NCI-H2171 treated with DMSO at 0.1 percent for 48 hours (cell line): ENCODE measurements at regions not wholly inside any gene's neighbourhood (a gene's known extent, or its start where the extent isn't known, plus 50 kb on each side); places are given as distances from the start of the nearest gene placed in this dataset.

ENCODE experiments used
- DNase-seq: peaks from one replicate; lab custom pipeline; 2025; lab: John Stamatoyannopoulos, UW

DNA sequence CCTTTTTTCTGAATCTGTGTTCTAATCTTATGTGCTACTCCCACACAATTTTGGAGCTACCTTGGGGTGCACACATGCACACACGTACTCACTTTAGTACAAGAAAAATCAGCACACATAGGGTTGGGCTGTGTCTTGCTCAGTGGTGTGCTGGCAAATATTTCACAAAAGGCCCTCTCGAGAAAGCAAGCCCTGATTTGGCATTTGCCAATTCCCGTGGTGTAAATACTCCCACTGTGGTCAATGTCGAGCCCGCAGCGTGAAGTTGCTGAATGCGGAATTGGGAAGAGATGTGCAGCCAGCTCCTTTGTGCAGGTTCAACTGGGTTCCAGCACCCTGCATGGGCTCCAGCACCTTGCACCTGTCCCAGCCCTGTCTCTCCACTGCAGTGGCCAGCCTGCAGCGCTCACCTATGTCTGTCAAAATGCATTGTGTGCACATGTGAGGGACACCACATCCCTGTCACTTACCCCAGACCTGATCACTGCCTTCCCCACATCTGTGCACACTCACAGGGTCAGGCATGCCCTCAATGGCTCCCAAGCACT lies 78.4 kb upstream of the WNT4 start:
- DNase-seq, result no peak

DNA sequence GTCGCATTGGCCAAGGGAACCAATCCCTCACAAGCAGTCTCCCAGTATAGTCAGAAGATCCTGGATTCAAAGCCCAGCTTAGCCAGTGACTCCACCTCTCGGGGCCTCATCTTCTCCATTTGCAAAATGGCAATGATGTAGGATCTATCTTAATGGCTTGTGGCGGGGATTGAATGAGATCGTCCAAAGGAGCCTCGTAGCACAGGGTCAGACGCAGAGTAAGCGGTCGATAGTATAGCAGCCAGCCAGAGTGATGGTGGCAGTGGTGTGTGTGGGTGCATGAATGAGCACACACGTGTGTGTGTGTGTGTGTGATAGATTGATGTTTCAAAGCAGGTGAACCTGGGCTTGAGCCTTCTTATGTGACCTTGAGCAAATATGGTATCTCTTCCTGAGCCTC lies 79.8 kb upstream of the WNT4 start:
- DNase-seq, result no peak

DNA sequence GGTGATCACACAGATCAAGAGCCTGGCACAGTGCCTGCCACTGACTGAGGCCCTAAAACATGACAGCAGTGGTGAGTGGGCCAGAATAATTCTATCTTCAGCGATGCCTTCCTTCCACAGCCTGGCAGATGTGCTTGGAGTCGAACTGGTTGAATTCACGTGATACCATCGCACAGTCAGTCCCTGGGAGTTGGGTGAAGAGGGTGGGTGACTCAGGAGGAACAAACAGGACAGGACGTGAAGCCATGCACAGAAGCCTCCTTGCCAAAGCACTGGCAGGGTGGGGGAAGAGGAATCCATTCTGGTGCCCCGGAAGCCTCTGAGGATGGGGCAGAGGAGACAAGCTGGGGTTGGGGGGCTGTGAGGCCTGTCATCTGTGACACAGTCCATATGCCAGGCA lies 80.3 kb upstream of the WNT4 start:
- DNase-seq, result no peak

DNA sequence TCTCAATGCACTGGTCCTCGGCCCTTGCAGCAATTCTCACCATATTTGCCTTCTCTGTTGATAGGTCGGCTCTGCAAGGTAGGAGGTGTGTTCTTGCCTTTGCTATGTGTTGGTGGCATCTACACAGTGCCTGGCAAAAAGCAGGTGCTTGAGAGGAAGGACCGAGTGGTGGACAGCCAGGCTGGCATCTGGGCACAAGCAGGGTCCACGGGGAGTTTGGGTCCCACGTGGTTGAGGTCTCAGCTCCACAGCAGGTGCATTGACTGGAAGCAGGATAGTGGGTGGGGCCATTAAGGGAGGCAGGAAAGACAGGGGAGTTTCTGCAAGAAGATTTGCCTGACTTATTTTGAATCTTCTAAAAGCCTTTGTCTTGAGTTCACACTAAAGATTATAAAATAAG lies 81.2 kb upstream of the WNT4 start:
- DNase-seq, result no peak

DNA sequence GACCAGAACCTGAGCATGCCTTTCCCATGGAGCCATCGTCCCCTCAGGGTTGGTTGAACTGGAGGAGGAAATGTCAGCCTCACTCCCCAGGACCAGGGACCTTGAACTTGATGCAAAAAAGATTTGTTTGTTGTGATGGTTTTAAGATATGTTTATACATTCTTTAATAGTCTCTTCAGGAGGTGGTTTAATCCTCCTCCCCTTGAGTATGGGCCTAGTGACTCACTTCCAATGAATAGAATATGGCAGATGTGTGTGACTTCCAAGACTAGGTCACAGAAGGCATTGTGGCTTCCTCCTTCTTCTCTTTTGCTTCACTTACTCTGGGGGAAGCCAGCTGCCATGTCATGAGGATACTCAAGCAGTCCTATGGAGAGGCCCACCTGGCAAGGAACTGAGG lies 81.7 kb upstream of the WNT4 start:
- DNase-seq, result no peak

DNA sequence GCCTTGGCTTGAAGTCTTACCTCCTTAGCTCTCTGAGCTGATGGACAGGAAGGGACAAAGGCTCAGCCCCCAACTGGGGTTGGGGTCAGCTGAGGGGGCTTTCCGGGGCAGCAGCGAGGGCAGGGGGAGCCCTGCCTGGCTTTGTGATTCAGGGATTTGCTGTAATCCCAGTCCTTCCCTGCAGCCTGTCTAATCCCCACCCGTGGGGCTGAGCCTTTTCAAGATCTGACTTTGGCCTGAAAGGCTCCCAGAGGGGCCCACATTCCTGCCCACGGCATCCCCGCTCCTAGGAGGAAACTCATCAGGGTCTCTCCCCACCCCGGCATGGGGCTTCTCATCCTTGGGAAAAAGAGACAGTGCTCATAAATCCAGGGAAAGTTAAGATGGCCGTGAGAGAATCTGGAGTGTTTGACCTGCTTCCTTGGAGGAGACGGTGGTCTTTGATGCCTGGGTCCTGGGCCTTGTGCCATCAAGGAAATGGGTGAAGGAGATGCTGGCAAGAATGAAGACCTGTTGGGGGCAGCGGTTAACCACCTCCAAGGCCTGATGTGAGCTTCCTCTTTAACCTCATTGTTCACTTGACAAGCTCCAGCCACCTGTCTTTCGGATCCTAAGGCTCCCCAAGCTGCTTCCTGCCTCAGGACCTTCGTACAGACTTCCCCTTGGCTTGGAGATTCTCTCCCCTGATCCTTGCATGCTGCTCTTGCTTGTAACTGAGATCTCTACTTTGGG lies 83.1 kb upstream of the WNT4 start:
- DNase-seq, result no peak

DNA sequence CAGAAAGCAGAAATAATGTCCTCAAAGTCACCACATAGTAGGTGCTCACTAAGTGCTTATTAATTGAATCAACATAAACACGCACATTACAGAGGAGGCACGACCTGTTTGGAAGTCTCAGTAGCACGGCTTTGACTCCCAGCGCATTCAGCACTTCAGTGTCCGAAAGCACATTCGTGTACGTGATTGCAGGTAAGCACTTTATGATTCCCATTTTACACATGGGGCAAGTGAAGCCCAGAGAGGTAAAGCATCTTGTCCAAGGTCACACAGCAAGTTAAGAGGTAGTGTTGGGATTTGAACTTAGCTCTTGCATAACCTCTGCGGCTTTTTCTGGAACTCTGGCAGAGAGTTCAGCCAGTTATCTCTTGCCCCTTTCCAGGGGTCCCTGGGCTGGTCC lies 85.2 kb upstream of the WNT4 start:
- peak; percentile 39 for DNase-seq

DNA sequence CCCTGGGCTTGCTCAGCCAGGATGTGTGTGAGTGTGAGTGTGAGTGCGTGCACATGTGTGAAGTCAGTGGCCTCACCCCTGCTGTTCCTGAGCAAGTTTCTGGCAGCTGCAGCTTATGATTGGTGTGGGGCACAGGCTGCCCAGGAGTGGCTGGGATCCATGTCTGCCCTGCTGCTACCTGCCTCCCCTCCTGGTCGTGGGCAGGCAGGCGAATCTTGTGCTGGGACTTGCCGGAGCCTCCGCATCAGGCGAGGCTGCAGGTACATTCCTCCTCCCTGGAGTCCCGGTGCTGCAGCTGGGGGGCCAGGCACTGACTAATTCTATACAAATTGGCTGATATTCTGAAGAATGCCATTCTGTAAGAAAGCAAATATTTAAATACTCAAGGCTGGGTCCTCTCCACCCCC lies 85.6 kb upstream of the WNT4 start:
- peak; percentile 89 for DNase-seq

DNA sequence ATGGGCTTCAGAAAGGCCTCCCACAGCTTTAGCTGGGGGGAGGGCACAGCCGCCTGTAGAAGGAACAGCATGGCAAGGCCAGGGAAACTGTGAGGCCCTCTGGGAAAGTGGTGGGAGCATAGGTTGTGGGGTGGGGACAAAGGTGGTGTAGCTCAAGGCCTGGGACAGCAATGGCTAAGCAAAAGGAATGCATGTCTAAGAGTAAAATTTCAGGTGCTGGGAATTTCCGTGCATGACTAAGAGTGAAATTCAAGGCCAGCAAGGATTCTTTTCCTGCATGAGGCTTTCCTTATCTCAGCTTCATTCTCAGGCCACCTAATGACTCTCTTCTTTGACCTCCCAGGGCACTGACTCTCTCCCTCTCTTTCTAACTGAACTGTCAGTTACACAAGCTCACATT lies 86.5 kb upstream of the WNT4 start:
- DNase-seq, result no peak

DNA sequence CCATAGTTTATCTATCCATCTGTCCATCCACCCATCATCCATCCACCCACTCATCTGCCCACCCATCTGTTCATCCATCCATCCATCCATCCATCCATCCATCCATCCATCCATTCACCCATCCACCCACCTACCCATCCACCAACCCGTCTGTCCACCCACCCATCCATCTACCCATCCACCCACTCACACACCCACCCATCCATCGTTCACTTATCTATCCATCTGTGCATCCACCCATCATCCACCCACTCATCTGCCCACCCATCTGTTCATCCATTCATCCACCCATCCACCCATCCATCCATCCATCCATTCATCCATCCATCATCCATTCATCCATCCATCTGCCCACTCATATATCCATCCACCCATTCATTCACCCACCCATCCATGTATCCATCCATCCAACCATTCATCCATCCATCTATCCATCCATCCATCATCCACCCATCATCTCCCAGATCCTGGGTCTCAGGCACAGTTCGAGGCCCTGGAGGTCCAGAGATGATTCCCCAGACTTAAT lies 88.2 kb upstream of the WNT4 start:
- DNase-seq, result no peak

DNA sequence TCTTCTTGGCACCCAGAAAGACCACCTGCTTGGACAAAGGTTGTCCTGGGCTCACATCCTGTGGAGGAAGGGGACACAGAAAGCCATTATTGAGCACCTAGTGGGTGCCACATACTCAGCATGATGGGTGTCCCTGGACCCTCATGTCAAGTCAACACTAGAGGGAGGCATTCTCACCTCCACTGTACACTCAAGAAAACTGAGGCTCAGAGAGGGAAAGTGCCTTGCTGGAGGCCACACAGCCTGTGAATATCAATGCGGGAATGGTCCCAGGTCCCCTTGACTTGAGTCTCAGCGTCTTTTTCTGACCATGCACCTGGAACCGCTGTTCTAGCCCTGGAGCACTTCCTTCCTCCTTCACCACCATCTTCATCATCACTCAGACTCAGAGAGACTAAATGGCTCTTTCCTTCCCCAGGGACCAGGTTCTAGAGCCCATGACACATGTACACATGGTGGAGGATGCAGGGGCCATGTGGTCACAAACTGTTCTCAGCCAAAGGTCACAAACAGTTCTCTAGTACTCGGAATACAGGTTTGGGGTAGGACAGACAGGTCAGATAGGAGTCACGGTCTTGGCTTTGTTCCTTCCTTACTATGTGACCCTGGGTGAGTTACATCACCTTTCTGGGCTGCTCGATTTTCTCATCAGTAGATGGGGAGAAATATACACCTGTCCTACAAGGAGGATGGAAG lies 89.2 kb upstream of the WNT4 start:
- no peak for DNase-seq

DNA sequence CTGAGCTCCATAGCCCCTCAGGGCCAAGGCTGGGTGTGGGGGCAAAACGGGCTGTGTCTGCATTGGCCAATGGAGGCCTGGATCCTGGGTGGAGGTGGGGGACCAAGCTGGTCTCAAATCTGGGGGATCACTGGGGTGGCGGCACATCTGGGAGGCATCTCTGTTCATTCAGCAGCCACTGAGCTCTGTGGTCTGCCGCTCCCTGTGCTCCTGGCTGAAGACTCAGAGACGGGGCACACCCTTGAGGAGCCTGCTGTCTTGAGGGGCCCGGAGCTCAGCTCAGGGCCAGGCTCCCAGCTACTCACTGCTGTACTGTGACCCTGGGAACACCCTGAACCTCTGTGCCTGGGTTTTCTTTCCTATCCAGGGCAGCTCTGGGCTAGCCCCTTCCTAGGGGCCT lies 90.3 kb upstream of the WNT4 start:
- no peak for DNase-seq

DNA sequence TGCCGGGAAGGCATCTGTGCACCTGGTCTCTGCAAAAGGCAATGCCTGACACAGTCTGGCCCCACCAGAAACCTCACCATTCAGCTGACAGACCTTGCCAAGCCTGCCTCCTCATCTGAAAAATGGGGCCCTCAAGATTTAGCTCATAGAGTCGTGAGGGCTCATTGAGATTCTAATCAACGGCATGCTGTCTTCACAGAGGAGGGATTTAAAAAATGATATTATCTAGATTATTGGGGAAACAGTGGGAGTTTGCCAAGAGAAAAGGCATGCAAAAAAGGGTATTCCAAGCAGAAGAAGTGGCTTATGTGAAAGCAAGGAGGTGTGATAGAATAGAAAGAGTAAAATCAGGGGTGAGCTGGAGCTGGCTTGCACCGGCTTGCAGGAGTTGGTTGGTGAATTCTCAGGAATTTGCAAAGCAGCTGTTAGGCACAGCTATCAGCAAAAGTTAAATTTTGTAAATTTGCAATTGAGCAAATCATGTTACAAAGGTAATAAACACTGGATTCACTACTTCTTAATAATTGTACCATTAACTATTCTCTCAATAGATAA lies 91.7 kb upstream of the WNT4 start:
- DNase-seq, result peak; percentile 61

DNA sequence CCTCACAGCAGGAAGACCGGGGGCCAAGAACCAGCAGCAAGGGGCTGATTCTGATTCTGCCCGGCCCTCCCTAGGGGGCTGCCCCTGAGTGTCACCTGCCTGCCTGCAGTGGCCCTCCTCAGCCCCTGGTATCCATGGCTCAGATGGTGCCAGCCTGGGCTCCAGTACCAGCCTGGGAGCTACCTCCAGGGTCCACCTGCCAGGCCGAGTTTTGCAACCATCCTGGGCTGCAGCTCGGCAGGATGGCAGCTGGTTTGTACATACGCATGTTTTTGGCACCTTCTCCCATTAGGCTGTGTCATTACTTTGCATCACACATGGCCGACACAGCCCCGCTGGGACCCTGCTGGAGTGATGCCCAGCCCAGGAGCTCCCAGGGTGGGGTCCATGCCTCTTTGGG lies 93.3 kb upstream of the WNT4 start:
- peak; percentile 87 for DNase-seq

DNA sequence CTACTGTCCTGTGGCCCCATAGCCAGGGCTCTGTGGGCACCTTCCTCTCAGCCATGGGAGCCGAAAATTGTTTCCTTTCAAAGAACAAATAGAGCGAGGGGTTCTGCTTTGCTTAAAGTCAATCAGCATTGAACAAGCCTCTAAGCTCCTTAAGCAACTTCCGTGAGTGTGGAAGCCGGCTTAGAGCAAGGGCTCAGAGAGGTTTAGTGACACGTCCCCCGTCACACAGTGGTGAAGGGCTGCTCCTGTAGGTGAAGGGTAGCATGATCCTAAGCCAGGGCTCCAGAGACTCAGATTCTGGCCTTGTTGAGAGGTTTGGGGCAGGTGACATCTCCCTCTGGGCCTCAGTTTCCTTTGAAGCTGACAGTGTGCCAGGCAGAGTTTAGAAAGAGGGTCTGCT lies 94.0 kb upstream of the WNT4 start:
- DNase-seq, result no peak

DNA sequence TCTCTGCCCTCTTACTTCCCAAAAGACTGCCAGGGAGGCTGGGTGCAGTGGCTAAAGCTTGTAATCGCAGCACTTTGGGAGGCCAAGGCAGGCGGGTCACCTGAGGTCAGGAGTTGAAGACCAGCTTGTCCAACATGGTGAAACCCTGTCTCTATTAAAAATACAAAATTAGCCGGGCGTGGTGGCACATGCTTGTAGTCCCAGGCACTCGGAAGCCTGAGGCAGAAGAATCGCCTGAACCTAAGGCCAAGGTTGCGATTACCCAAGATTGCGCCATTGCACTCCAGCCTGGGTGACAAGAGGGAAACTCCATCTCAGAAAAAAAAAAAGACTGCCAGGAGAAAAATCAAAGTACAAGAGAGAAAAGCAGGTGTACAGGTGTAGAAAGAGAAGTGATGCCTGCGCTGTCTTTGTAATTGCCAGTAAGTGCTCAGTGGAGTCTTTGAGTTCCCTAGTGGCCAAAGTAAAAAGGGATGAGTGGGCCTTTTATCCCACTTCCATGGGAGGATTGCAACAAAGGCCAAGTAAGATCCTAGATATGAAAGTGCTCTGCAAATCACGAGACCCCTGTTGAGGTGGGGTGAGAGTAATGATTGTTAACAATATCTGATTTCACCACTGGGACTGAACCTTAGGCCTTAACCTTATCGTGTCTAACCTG lies 94.7 kb upstream of the WNT4 start:
- DNase-seq, result no peak

DNA sequence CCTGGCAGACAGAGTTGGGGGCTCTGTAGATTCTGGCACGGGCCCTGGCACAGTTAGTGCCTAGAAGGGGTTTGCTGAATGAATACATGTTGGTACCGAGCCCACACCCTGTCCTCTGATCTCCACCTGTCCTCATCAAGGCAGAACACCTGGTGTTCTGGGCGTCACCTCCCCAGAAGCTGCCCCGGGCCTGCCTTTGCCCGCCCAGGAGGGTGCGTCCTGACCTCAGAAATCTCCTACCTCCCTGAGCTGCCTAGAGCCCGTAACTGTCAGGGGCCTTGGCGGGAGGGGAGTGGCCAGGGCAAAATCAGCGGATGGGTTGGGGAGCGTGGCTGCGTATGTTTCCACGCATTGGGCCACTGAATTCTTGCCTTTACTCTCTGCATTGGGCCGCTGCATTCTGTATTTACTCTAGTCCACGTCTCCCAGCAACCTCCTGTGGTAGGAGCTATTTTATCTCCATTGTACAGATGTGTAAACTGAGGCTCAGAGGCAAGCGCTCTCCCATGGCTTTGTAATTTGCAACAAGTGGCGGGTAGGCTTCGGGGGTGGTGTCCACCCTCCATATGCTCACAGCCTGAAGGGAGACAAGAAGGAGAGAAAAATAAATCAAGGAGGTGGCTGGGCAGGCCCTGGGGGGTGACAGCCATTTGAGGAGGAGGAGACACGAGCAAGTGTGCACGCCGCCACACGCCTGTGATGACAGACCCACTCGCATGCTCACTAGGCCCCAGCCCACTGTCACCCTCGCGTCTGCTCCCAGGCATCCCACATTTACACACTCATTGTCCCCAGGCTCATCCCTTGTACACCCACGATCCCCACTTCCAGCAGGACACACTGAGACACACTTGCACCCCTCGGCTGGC lies 95.7 kb upstream of the WNT4 start:
- DNase-seq, result no peak

DNA sequence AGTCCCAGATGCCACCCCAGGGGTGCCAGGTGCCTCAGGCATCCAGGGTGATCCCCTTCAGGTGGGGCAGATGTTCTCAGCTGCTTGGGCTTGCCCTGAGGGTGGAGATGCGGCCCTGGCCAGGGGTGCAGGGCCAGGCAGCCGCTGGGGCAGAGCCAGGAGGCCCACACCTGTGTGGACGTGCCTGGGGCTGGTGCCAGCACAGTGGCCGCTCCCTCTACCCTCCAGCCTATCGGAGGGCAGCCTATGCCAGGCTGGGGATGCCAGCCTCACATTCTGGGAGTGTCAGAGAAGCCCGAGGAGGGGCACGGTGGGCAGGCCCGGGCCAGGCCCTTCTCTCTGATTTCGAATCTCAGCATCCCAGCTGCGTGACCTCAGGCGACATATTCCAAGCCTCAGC lies 96.5 kb upstream of the WNT4 start:
- no peak for DNase-seq

DNA sequence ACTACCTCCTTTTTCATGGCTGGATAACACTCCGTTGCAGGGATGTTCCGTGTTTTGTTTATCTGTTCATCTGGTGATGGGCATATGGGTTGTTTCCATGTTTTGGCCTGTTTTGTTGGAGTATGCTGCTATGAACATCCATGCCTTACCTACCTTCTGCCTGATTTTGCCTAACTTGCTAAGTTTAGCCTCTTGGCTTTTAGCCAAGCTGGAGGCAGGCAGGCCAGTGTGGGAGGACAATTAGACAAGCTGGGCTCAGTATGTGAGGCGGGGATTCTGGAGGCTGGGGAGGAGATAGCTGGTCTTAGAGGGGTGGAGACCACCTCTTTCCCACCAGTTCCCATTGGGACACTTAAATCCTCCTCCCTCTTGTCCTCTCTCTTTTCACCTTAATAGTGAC lies 98.4 kb upstream of the WNT4 start:
- no peak for DNase-seq

DNA sequence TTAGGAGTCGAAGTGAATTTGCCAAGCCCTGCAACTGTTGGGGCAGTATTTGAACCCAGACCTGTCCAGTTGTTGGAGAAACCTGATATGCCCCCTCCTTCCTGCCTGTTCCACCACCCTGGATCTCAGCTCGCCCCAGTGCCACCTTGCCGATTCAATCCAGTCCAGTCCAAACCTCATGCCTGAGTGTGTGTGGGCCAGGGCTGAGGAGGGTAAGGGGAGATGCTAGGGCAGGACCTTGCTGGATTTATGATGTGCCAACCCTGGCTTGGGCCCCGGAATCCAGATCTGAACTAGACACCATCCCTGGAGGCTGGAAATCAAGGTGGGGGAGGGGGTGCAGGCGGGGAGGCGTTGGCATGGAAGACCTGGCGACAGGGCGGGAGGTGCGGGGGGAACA lies 98.9 kb upstream of the WNT4 start:
- DNase-seq, result no peak

DNA sequence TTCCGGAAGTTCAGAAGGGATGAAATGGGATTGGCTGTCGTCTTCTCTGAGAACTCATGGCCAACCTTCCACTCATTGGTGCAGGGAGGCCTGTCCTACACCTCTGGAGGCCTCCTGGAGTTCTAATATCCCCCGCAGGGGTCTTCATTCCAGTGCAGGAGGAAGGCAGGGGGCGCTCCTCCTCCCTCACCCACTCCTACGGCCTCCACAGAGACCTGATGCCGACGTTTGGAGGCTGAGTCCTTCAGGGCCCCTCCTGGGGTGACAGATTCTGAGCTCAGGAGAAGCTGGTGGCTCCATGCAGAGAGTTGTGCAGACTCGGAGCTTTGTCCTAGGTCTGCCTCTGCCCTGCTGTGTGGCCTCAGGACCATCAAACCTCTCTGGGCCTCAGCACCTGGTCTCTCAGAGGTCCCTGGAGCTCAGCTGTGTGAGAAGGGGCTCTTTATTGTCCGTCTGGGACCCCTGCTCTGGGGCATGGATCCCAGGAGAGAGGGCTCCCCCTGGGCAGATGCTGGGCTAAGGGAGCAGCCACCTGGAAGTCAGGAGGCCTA lies 102.3 kb upstream of the WNT4 start:
- no peak for DNase-seq
